ENCODE measurements at regions not wholly inside any gene's neighbourhood (a gene's known extent, or its start where the extent isn't known, plus 50 kb on each side); places are given as distances from the start of the nearest gene placed in this dataset.

GRCh38 chrX:88325634-88326033 is 421.4 kb upstream of the CPXCR1 start:
- no peaks in the 10 kb centered on the region for H3K27me3 Mint-ChIP-seq

GRCh38 chrX:88355252-88355651 is 391.8 kb upstream of the CPXCR1 start:
- Histone ChIP-seq H3K79me2 (ENCODE audit: control insufficient read depth, insufficient read depth, low read length) (no peaks in the 10 kb centered on the region), H3K4me2 (replicated peaks; ENCODE audit: low read depth, low read length, poor library complexity, severe bottlenecking) (no peak overlapping the region), H2AFZ (ENCODE audit: insufficient read depth, low read depth, low read length, poor library complexity, severe bottlenecking) (no peak overlapping the region), H3K36me3 (replicated peaks in 1 of 2; ENCODE audit: control extremely low read depth in 1 of 2, control insufficient read depth in 1 of 2, extremely low read depth in 1 of 2, insufficient read depth in 2 of 2, low read length in 1 of 2) (no peaks in the 10 kb centered on the region), H3K9me3 (ENCODE audit: control extremely low read depth in 1 of 3, control insufficient read depth in 2 of 3, insufficient read depth in 1 of 3, low read length in 2 of 3) (peaks cover 0 to 3% (median 0%) of the 10 kb centered on the region in 3 donors), H3K27ac (ENCODE audit: low read length in 2 of 2) (no peak overlapping the region), H4K20me1 (ENCODE audit: control insufficient read depth, insufficient read depth, low read length, poor library complexity, severe bottlenecking) (no peaks in the 10 kb centered on the region), H3K4me3 (ENCODE audit: control extremely low read depth in 1 of 5, extremely low read depth in 1 of 5, insufficient read depth in 1 of 5, low read depth in 2 of 5, low read length in 4 of 5) (no peak overlapping the region), H3K27me3 (replicated peaks in 1 of 4; ENCODE audit: control extremely low read depth in 1 of 4, control insufficient read depth in 3 of 4, insufficient read depth in 4 of 4, low read length in 3 of 4) (no peaks in the 10 kb centered on the region), H3K4me1 (ENCODE audit: control insufficient read depth in 2 of 2, insufficient read depth in 2 of 2, low read length in 2 of 2) (no peaks in the 10 kb centered on the region), H3K9ac (ENCODE audit: low read length) (no peak overlapping the region)
- ChIA-PET POLR2A (no interaction called here), CTCF (no interaction called here)
- no peaks in the 10 kb centered on the region for H3K9me3 Mint-ChIP-seq (ENCODE audit: insufficient read depth)
- no peak overlapping the region for H3K4me3 Mint-ChIP-seq
- intact Hi-C loops (cut with micrococcal nuclease): no loop called here
- TF ChIP-seq EZH2 (IDR thresholded peaks at IDR 0.05; ENCODE audit: borderline replicate concordance, insufficient read depth, low read depth, low read length, poor library complexity, severe bottlenecking) (no peak), CTCF (IDR thresholded peaks at IDR 0.05) (no peak)
- H3K27me3 Mint-ChIP-seq: no peaks in the 10 kb centered on the region
- no peak for DNase-seq
- no peak for ATAC-seq (ENCODE audit: low read depth)
- no CpG with 5 or more reads among the region's 2 CpGs for WGBS (ENCODE audit: insufficient coverage)
- no peak overlapping the region for H3K27ac Mint-ChIP-seq
- no peaks in the 10 kb centered on the region for H3K4me1 Mint-ChIP-seq

More at GRCh38 chrX:88325634-88326033, 421.4 kb upstream of the CPXCR1 start:
- no peak for ATAC-seq (ENCODE audit: low read depth)
- H3K27ac ChIP-seq (ENCODE audit: low read length in 2 of 2): no peak overlapping the region
- Mint-ChIP-seq H3K27ac (no peak overlapping the region), H3K4me1 (no peaks in the 10 kb centered on the region), H3K4me3 (no peak overlapping the region), H3K9me3 (ENCODE audit: insufficient read depth) (no peaks in the 10 kb centered on the region)
- no CpG with 5 or more reads among the region's 1 CpG for WGBS (ENCODE audit: insufficient coverage)
- POLR2A ChIA-PET: no interaction called here
- no peak for DNase-seq
- H3K79me2 ChIP-seq (ENCODE audit: control insufficient read depth, insufficient read depth, low read length): no peaks in the 10 kb centered on the region
- no peak overlapping the region for H3K4me3 ChIP-seq (ENCODE audit: control extremely low read depth in 1 of 5, extremely low read depth in 1 of 5, insufficient read depth in 1 of 5, low read depth in 2 of 5, low read length in 4 of 5)
- H4K20me1 ChIP-seq (ENCODE audit: control insufficient read depth, insufficient read depth, low read length, poor library complexity, severe bottlenecking): no peaks in the 10 kb centered on the region
- TF ChIP-seq CTCF (IDR thresholded peaks at IDR 0.05) (no peak), EZH2 (IDR thresholded peaks at IDR 0.05; ENCODE audit: borderline replicate concordance, insufficient read depth, low read depth, low read length, poor library complexity, severe bottlenecking) (no peak)
- no peak overlapping the region for H3K4me2 ChIP-seq (replicated peaks; ENCODE audit: low read depth, low read length, poor library complexity, severe bottlenecking)
- intact Hi-C loops (cut with micrococcal nuclease): no loop called here
- H3K27me3 ChIP-seq (replicated peaks in 1 of 4; ENCODE audit: control extremely low read depth in 1 of 4, control insufficient read depth in 3 of 4, insufficient read depth in 4 of 4, low read length in 3 of 4): no peaks in the 10 kb centered on the region
- no peaks in the 10 kb centered on the region for H3K36me3 ChIP-seq (replicated peaks in 1 of 2; ENCODE audit: control extremely low read depth in 1 of 2, control insufficient read depth in 1 of 2, extremely low read depth in 1 of 2, insufficient read depth in 2 of 2, low read length in 1 of 2)
- CTCF ChIA-PET: no interaction called here
- no peaks in the 10 kb centered on the region for H3K4me1 ChIP-seq (ENCODE audit: control insufficient read depth in 2 of 2, insufficient read depth in 2 of 2, low read length in 2 of 2)
- no peaks in the 10 kb centered on the region for H3K9me3 ChIP-seq (ENCODE audit: control extremely low read depth in 1 of 3, control insufficient read depth in 2 of 3, insufficient read depth in 1 of 3, low read length in 2 of 3)
- no peak overlapping the region for H3K9ac ChIP-seq (ENCODE audit: low read length)
- no peak overlapping the region for H2AFZ ChIP-seq (ENCODE audit: insufficient read depth, low read depth, low read length, poor library complexity, severe bottlenecking)
